HG03432 (cell line): ENCODE measurements at regions not wholly inside any gene's neighbourhood (a gene's known extent, or its start where the extent isn't known, plus 50 kb on each side); places are given as distances from the start of the nearest gene placed in this dataset.

ENCODE experiments used
- ATAC-seq: cut with Tn5 transposase; IDR thresholded peaks from one replicate; pipeline ENCODE4 v1.9.1; 2021; ENCODE audit warnings: mild to moderate bottlenecking, moderate library complexity; ENCODE audit not compliant: unreplicated experiment

DNA sequence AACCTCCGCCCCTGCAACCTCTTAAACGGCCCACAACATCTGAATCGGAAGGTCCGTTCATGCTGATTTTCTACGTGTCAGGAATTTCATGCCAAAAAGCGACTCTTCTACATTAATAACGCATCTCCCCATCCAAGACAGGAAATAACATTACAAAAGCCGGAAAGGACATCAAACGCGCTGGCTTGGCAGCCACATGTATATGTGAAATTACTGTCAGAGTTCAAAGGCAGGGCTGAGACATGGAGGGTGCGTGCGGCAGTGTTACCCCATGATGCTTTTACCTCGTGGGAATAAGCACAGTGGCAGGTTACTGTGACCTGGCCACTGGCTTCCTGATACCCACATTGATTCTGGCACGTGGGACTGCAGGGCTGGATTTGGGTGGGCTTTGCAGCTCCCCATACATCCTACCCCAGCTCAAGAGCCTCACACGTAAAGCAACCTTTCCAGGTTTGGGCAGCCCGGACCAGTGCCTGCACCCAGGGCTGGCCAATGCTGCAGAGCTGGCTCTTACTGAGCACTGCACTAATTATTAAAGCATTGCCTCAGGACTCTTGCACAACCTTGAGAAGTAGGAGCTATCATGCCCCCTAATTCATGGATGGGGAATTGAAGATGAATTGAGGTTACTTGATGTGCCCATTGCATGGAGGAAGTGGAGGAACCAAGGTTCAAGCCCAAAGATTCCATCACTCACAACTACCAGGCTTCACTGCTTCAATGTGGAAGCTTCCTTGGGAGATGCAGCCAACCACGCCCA lies 120.6 kb upstream of the FOXF1 start:
- no peak for ATAC-seq

DNA sequence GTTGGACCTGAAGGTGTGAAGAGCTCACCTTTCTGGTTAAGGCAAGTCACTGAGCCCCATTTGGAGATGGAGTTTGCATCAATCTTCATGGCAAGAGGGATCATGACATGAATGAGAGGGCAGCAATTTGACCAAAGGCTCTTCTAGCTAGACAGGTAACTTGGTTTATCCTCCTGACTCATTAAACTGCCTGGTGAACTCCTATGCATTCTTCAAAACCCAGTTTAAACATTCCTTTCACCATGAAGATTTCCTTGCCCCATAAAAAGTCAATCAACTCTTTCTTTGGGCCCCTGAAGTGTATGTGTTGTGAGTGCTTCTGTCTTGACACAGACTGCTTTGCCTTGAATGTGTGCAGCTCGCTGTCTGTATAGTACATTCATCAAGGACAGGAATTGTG lies 120.0 kb upstream of the FOXF1 start:
- ATAC-seq = no peak

DNA sequence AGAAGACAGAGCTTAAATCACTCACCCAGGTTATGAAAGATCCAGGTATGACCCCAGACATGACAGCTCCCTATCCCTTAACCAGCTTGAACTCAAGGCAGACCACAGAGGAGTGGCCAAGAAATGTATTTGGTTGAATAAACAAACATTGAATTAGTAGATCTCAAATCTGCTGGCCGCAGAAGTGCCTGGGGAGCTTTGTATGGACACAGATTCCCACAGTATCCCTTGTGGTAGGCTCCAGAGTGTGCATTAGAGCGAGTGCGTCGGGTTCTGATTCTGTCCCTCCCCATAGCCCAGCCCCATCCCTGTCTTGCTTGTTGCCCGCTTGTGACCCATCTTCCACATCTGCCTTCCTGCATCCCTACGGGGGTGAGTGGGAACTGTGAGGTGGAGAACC lies 118.8 kb upstream of the FOXF1 start:
- no peak for ATAC-seq

- no peak for ATAC-seq
These were observed 118.3 kb upstream of the FOXF1 start for GRCh38 chr16:86391984-86392383.

DNA sequence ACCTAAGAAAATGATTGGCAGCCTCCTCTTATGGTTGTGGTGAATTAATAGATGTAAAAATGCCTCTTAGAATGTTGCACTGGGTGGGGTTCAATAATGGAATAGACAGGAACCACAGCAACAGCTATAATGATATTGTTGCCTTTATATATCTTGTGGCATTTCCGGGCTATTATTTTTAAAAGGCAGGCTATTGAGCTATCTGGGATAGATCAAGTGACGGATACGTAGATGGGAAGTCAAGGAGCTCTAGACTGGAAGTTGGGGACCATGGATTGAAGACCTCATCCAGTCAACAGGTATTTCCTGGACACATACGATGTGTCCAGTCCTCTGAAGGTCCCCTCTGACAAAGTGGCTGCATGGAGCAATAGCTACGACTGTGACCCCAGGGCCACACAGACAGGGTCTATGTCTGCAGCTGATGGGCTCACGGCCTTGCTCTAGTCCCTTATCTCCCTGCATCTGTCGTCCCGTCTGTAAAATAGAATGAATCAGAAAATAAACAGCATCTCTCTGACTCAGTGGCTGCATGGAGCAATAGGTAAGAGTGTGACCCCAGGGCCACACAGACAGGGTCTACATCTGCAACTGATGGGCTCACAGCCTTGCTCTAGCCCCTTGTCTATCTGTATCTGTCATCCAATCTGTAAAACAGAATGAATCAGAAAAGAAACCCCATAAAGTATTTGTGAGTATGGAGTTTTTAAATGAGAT lies 117.7 kb upstream of the FOXF1 start:
- no peak for ATAC-seq

- ATAC-seq = no peak
These were observed 116.3 kb upstream of the FOXF1 start for GRCh38 chr16:86393907-86394626.

GRCh38 chr16:86395477-86395876 lies 114.8 kb upstream of the FOXF1 start:
- ATAC-seq = no peak

- no peak for ATAC-seq
These were observed 113.9 kb upstream of the FOXF1 start for GRCh38 chr16:86396422-86396821.

GRCh38 chr16:86396901-86397311 lies 113.4 kb upstream of the FOXF1 start:
- ATAC-seq = no peak

GRCh38 chr16:86398201-86398600 lies 112.1 kb upstream of the FOXF1 start:
- no peak for ATAC-seq

DNA sequence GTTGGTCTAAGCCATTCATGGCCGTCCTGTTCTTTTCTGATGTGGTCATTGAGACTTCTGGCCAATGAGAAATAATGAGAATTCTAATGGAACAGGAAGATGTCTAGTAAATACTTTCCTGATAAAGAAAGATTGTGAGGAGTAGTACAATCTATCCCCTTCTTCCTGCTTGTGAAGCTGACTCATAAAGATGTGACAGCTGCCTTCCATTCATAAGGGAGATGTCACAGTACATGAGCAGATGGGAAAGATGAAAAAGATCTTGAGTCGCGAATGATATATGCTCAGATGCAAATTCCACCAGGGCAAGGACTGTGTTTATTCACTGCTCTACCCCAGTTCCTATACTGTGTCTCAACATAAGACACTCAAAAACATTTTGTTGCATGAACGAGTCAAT lies 111.7 kb upstream of the FOXF1 start:
- no peak for ATAC-seq

DNA sequence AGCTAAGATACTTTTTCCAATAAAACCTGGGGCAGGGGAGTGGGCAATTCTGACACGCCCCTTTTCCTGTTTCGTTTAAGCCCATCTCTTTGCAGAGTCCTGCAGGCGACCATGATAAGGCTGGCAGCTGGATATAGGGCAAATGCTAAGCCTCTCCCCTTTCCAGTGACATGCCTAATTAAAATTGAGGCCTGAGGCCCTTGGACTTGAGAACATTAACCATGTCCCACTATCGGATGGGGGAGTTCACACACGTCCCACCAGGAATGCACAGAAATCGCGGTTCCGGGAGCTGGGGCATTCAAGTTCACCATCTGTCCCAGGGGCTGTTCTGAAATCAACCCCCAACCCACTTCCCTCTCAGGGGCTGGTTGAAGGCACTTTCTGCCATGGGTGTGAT lies 109.2 kb upstream of the FOXF1 start:
- ATAC-seq = no peak

GRCh38 chr16:86403085-86403484 lies 107.2 kb upstream of the FOXF1 start:
- ATAC-seq = no peak

DNA sequence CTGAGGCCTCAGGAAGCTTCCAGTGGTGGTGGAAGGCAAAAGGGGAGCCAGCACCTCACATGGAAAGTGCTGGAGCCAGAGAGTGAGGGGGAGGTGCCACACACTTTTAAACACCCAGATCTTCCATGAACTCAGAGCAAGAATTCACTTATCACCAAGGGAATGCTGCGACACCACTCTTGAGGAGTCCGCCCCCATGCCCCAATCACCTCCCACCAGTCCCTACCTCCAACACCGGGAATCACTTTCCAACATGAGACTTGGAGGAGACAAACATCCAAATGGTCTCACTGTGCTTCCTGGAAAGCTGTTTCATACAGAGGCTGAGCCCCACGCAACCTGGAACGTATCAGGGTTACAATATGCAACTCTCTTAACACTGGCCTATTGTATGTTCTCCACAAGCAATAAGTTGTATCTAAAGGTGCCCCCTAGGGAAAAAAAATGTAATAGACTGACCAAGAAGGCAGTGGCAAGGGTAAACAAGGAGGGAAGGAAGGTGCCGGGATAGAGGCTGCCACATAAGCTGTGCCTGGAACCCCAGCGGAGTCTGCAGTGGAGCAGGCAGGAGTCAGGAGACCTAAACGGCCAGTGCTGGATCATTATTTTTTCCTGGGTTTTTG lies 106.7 kb upstream of the FOXF1 start:
- no peak for ATAC-seq

DNA sequence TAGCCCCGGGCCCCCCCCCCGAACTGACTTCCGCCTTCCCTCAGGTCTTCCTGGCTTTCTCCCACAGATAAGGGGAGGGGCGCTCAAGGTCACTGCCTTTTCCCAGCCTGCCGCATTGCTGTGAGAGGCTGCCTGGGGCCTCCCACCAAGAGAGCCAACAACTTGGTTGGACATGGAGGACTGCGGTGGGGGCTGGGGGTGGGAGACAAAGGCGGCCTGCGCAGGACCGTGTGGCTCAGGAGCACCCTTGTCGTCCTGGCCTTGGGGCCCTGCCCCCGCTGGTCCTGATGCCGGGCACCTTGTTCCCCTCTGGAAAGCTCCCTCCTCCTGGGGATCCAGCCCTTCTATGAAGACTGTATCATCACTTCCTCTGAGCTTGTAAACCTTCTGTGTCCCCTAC lies 105.6 kb upstream of the FOXF1 start:
- no peak for ATAC-seq

DNA sequence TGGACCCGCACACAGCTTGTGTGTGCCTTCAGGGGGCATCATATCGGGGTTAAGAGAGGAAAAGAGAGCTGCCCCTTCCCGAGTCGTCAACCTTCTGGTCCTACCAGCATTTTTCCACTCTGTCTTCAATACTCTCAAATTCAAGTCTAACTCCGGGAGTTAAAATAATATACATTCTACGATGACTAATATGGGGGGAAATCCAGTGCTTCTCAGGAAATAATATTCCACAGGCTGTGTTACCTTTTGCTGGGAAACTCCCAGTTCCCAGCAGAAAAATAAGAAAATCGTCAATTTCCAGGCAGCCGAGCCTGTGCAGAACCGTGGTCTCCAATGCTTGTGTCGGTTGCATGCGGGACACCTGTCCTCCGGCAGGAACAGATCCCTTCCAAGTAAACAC lies 105.0 kb upstream of the FOXF1 start:
- no peak for ATAC-seq

DNA sequence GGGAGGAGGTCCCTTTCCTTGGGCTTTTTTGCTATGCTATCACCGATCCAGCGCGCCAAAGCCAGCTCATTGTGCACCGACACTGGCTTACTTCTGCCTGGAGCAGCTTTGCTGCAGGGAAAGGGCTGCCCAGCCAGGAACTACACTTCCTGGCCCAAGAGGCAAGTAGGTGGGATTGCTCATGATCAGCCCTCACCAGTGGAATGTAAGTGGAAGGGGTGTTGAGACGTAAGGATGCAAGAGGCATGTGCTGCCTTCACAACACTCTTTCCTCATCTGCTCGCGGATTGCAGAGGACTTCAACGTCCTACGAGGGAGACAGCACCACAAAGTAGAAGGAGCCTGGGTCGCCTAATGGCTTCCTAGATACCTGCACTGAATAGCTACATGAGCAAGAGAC lies 104.3 kb upstream of the FOXF1 start:
- no peak for ATAC-seq

DNA sequence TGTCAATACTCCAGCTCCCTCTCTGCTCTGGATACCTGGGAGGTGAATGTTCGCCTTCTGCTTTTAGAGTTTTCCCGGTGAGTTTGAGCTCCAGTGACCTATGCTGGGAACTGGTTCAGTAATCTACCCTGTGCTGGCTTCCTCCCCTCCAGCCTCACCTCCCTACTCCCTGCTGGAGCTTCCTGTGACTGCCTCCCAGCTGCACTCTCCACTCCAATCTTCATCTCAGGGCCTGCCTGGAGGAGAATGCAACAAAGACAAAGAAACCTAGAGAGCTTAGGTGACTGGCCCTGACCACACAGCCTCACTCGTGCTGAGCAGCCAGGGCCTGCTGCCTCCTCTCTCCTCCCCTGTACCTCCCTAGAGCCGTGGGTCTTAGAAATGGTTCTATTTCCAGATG lies 101.6 kb upstream of the FOXF1 start:
- ATAC-seq = no peak

- ATAC-seq = no peak
These were observed 100.2 kb upstream of the FOXF1 start for GRCh38 chr16:86410081-86410480.

DNA sequence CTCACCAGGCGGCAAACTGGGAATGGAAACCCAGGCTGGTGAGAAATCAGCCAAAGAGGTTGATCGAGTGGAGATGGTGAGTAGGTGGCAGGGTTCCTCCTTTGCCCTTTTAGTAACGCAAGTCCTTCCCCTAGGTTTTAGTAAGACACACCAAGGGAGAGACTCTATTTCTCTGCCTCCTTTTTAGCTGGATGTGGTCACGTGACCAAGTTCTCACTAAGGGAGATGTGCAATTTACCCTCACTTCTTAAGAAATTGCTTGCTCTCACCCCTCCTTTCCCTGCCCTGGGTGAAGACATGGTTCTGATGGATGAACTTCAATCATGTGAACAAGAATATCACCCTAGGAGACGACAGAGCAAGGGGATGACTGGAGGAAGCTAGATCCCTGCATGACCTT lies 99.8 kb upstream of the FOXF1 start:
- ATAC-seq = no peak

DNA sequence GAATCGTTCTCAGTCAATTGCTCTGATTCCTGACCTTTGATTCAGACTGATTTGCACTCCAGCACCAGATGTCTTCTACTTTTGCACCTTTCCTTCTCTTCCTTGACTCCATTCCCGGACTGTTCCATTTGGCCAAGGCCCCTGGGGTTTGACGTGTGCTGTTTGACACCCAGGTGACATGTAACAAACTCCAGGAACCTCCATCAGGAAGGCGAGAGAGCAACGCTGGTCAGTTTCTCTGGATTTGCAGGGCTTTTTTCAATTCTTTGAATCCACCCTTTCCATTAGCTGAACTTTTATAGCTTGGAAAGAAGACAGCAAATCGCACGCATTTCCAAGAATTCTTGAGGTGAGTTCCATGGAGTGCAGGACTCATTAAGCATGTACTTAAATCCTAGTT lies 98.4 kb upstream of the FOXF1 start:
- no peak for ATAC-seq
